ENCODE measurements at regions not wholly inside any gene's neighbourhood (a gene's known extent, or its start where the extent isn't known, plus 50 kb on each side); places are given as distances from the start of the nearest gene placed in this dataset.

- ChIA-PET POLR2A (ENCODE audit: unreplicated experiment) (no interaction called here), CTCF (no interaction called here)
- H3K79me2 ChIP-seq (ENCODE audit: low read depth) = no peaks in the 10 kb centered on the region
- no peaks in the 10 kb centered on the region for H3K27me3 ChIP-seq (ENCODE audit: insufficient read depth, low read depth)
- H3K36me3 ChIP-seq (ENCODE audit: low read depth) = no peaks in the 10 kb centered on the region
- intact Hi-C loops (cut with micrococcal nuclease; ENCODE audit: unreplicated experiment) = no loop called here
- H3K4me1 ChIP-seq (replicated peaks; ENCODE audit: insufficient read depth) = peaks cover 3% of the 10 kb centered on the region; the same call in 1 of the 2 replicates
- no peaks in the 10 kb centered on the region for H3F3A ChIP-seq (ENCODE audit: insufficient read depth, low read depth)
- BruUV-seq (replicated peaks) = no TSS peak
- no peak overlapping the region for H3K4me2 ChIP-seq
- no peaks in the 10 kb centered on the region for H3K9me3 ChIP-seq (ENCODE audit: insufficient read depth, low read depth)
- H3K27ac ChIP-seq = no peak overlapping the region
- no peaks in the 10 kb centered on the region for H4K20me1 ChIP-seq (ENCODE audit: insufficient read depth)
- no peak overlapping the region for H2AFZ ChIP-seq
- TF ChIP-seq EZH2 (IDR thresholded peaks at IDR 0.05; ENCODE audit: low read depth) (no peak), CTCF (conservative IDR thresholded peaks at IDR 0.05) (no peak)
- DNase-seq = no peak
- no peaks in the 10 kb centered on the region for H3K9me2 ChIP-seq (ENCODE audit: insufficient read depth)
- H3K4me3 ChIP-seq = no peak overlapping the region
These were observed 499.3 kb downstream of the CCDC171 start for GRCh38 chr9:16052146-16052545.

GRCh38 chr9:16052757-16053530 is 500.1 kb downstream of the CCDC171 start:
- intact Hi-C loops (cut with micrococcal nuclease; ENCODE audit: unreplicated experiment) = no loop called here
- Histone ChIP-seq H3K36me3 (ENCODE audit: low read depth) (no peaks in the 10 kb centered on the region), H4K20me1 (ENCODE audit: insufficient read depth) (no peaks in the 10 kb centered on the region), H3K4me3 (no peak overlapping the region), H3K27ac (no peak overlapping the region), H3K27me3 (ENCODE audit: insufficient read depth, low read depth) (no peaks in the 10 kb centered on the region), H3K79me2 (ENCODE audit: low read depth) (no peaks in the 10 kb centered on the region), H3K4me1 (replicated peaks; ENCODE audit: insufficient read depth) (peaks cover 11% of the 10 kb centered on the region; the same call in 1 of the 2 replicates), H3K4me2 (no peak overlapping the region), H3F3A (ENCODE audit: insufficient read depth, low read depth) (no peaks in the 10 kb centered on the region), H2AFZ (no peak overlapping the region), H3K9me3 (ENCODE audit: insufficient read depth, low read depth) (no peaks in the 10 kb centered on the region), H3K9me2 (ENCODE audit: insufficient read depth) (no peaks in the 10 kb centered on the region)
- no peak for DNase-seq
- TF ChIP-seq CTCF (conservative IDR thresholded peaks at IDR 0.05) (no peak), EZH2 (IDR thresholded peaks at IDR 0.05; ENCODE audit: low read depth) (no peak)
- POLR2A ChIA-PET (ENCODE audit: unreplicated experiment) = no interaction called here
- BruUV-seq (replicated peaks) = no TSS peak
- CTCF ChIA-PET = interaction anchor here (0.6 kb wide), 1 partner anchor 80 kb away, joined by 3 read pairs; no protein-coding TSS in a partner anchor

- H3K4me2 ChIP-seq = no peak overlapping the region
- BruUV-seq (replicated peaks) = no TSS peak
- H3K27ac ChIP-seq = peak overlapping the region; percentile 72
- H3F3A ChIP-seq (ENCODE audit: insufficient read depth, low read depth) = peaks cover 9% of the 10 kb centered on the region
- no peak for DNase-seq
- no peaks in the 10 kb centered on the region for H3K9me2 ChIP-seq (ENCODE audit: insufficient read depth)
- no peaks in the 10 kb centered on the region for H3K27me3 ChIP-seq (ENCODE audit: insufficient read depth, low read depth)
- no peak overlapping the region for H2AFZ ChIP-seq
- H4K20me1 ChIP-seq (ENCODE audit: insufficient read depth) = no peaks in the 10 kb centered on the region
- ChIA-PET CTCF (no interaction called here), POLR2A (ENCODE audit: unreplicated experiment) (no interaction called here)
- H3K9me3 ChIP-seq (ENCODE audit: insufficient read depth, low read depth) = no peaks in the 10 kb centered on the region
- H3K36me3 ChIP-seq (ENCODE audit: low read depth) = no peaks in the 10 kb centered on the region
- no peaks in the 10 kb centered on the region for H3K79me2 ChIP-seq (ENCODE audit: low read depth)
- intact Hi-C loops (cut with micrococcal nuclease; ENCODE audit: unreplicated experiment) = no loop called here
- TF ChIP-seq EZH2 (IDR thresholded peaks at IDR 0.05; ENCODE audit: low read depth) (no peak), CTCF (conservative IDR thresholded peaks at IDR 0.05) (no peak)
- no peak overlapping the region for H3K4me3 ChIP-seq
- H3K4me1 ChIP-seq (replicated peaks; ENCODE audit: insufficient read depth) = peaks cover 30% of the 10 kb centered on the region
These were observed 504.7 kb downstream of the CCDC171 start for GRCh38 chr9:16057541-16057940.
